Keratinocyte (primary cell): ENCODE measurements at regions not wholly inside any gene's neighbourhood (a gene's known extent, or its start where the extent isn't known, plus 50 kb on each side); places are given as distances from the start of the nearest gene placed in this dataset.

Experiments
- CTCF ChIP-seq, 3 experiments: IDR thresholded peaks in 1 of 3; conservative IDR thresholded peaks in 1 of 3; optimal IDR thresholded peaks in 1 of 3; 2 replicates in 2 of 3; 3 replicates in 1 of 3; pipeline versions ENCODE3 to v1.5.1; 2011; ENCODE audit warnings: low read length in 3 of 3, mild to moderate bottlenecking in 3 of 3, moderate library complexity in 2 of 3, control low read depth in 1 of 3, inconsistent platforms in 1 of 3; ENCODE audit not compliant: insufficient read depth in 2 of 3; ENCODE audit errors: extremely low read depth in 1 of 3
- EZH2 ChIP-seq: IDR thresholded peaks from one replicate; pipeline ENCODE4 v1.6.1; 2012; ENCODE audit warnings: inconsistent platforms, mild to moderate bottlenecking, low read length, moderate library complexity

GRCh38 chr6:139509167-139509566 is 134.7 kb upstream of the CITED2 start:
- TF ChIP-seq CTCF (optimal IDR thresholded peaks at IDR 0.05 in 1 of 3, IDR thresholded peaks at IDR 0.05 in 1 of 3, conservative IDR thresholded peaks at IDR 0.05 in 1 of 3; ENCODE audit: extremely low read depth in 1 of 3, insufficient read depth in 2 of 3, low read length in 3 of 3) (no peak), EZH2 (no peak)
